AG04450 (cell line): ENCODE measurements at regions not wholly inside any gene's neighbourhood (a gene's known extent, or its start where the extent isn't known, plus 50 kb on each side); places are given as distances from the start of the nearest gene placed in this dataset.

Experiments
- CTCF ChIA-PET: fragments of 300-600, 350-600 bp; formaldehyde crosslinking; extraction: SDS; loops from one replicate; lab custom pipeline; 2022; ENCODE audit warnings: antibody characterized with exemption, inconsistent platforms; lab: Charles Lee
- POLR2A ChIA-PET: fragments of 350-600 bp; formaldehyde crosslinking; extraction: SDS; loops from one replicate; lab custom pipeline; 2021; ENCODE audit warnings: antibody characterized with exemption, inconsistent platforms; lab: Yijun Ruan, JAX
- DNase-seq: peaks from one replicate; pipeline ENCODE4 v3.0.0-alpha.2; 2011; ENCODE audit warnings: low read depth, low spot score
- H3K27ac ChIP-seq: one replicate; pipeline ENCODE4 v1.5.1; 2012; ENCODE audit warnings: low read depth, low read length, control low read depth
- H3K27me3 ChIP-seq: one replicate; pipeline ENCODE4 v1.6.0; 2012; ENCODE audit warnings: low read length; ENCODE audit not compliant: control insufficient read depth, insufficient read depth
- H3K4me3 ChIP-seq: 2 replicates; pipeline ENCODE4 v1.5.1; 2011; ENCODE audit warnings: mild to moderate bottlenecking, low read depth, low read length, control low read depth
- H3K9me3 ChIP-seq: 2 replicates; pipeline ENCODE4 v1.5.1; 2012; ENCODE audit warnings: low read length; ENCODE audit not compliant: control insufficient read depth, insufficient read depth
- TF ChIP-seq, protein P1 (sequence below): IDR thresholded peaks from 2 replicates; pipeline ENCODE4 v1.5.1; 2011; ENCODE audit warnings: low read depth, low read length, control low read depth, inconsistent platforms

DNA sequence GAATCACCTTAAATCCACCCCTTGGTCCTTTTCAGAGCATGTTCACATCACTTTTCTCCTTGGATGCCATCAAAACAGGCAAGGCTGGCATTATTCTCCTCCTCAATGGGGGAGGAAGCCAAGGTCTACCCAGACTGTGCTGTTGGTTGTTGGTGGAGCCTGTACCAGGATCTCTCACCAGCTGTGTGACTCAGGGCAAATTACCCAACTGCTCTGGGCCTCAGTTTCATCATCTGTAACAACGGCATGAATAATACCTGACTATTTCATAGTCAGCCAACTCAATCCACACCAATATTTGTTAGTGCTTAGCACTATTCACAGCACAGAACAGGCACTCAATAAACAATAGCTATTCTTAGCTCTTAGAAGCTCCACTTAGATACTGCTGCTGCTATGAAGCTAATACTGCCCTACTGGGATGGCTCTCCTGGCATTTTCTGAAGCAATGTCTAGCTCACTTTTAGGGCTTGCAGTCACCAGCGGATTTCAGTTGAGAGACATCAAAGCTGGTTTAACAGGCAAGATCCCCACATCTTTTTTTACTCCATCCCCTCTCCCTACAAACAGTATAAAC is 116.9 kb downstream of the CCNA1 start:
- CTCF ChIA-PET, result no interaction called here
- no peak for DNase-seq

DNA sequence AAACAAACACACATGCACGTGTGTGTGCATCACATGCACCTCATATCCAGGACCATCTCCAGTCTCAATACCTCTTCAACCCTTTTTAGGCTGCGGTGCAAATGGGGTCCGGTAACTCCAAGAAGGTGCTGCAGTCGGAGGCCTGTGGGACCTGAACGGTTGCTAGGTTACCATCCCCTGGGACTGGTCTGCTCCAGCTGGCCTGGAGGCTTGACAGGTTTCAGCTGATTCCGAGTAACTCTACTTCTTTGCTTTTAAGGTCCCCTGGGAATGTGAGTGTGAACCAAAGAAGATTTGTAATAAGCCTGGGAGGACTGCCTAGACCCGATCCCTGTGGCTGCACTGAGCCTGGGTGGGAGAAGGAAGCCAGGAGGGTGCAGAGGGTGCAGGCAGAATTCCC is 117.5 kb downstream of the CCNA1 start:
- Histone ChIP-seq H3K27me3 (no peaks in the 10 kb centered on the region), H3K9me3 (no peaks in the 10 kb centered on the region), H3K4me3 (no peak overlapping the region), H3K27ac (no peak overlapping the region)
- DNase-seq, result no peak
- POLR2A ChIA-PET, result no interaction called here
- CTCF ChIA-PET, result no interaction called here
- TF ChIP-seq, protein P1, sequence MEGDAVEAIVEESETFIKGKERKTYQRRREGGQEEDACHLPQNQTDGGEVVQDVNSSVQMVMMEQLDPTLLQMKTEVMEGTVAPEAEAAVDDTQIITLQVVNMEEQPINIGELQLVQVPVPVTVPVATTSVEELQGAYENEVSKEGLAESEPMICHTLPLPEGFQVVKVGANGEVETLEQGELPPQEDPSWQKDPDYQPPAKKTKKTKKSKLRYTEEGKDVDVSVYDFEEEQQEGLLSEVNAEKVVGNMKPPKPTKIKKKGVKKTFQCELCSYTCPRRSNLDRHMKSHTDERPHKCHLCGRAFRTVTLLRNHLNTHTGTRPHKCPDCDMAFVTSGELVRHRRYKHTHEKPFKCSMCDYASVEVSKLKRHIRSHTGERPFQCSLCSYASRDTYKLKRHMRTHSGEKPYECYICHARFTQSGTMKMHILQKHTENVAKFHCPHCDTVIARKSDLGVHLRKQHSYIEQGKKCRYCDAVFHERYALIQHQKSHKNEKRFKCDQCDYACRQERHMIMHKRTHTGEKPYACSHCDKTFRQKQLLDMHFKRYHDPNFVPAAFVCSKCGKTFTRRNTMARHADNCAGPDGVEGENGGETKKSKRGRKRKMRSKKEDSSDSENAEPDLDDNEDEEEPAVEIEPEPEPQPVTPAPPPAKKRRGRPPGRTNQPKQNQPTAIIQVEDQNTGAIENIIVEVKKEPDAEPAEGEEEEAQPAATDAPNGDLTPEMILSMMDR, result no peak

More for the DNA sequence above, 116.9 kb downstream of the CCNA1 start:
- no peaks in the 10 kb centered on the region for H3K9me3 ChIP-seq
- no peaks in the 10 kb centered on the region for H3K27me3 ChIP-seq
- H3K27ac ChIP-seq, result no peak overlapping the region
- TF ChIP-seq, protein P1, result no peak
- POLR2A ChIA-PET, result no interaction called here
- no peak overlapping the region for H3K4me3 ChIP-seq

DNA sequence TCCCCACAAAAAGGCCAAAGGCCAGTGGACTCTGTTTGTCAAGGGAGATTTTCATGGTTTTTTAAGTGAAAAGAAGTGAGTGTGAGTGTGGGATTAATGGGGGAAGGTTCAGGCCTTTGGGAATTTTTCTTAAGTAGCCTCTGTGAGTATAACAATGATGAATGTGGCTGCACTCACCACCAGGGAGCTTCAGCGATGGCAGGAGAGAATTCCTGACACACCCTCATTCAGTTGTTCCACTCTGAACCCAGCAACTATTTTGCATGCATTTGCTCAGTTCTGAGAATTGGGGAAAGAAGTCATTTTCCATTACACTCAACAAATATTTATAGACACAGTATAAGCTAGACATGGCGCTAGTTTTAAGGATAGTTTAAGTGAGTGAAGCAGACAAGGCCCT is 117.9 kb downstream of the CCNA1 start:
- DNase-seq, result no peak
- no peaks in the 10 kb centered on the region for H3K9me3 ChIP-seq
- ChIA-PET POLR2A (no interaction called here), CTCF (no interaction called here)
- no peak overlapping the region for H3K4me3 ChIP-seq
- TF ChIP-seq, protein P1, result no peak
- no peaks in the 10 kb centered on the region for H3K27me3 ChIP-seq
- H3K27ac ChIP-seq, result no peak overlapping the region

DNA sequence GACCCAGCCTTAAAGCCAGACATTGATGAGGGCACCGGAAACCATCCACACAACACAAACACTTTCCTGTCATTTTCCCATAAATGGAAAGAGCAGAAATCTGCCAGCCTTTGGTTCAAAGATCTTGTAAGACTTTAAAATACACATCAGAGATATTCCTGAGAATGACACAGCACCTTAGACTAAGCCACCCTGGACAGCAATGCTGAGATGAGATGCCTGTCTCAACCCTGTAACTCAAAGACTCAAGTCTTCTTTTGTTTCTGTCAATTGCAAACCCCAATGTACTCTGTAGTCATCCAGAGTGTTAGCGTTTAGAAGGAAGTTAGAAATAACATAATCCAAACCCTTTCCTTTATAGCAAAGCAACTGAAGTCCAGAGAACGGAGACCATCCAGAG is 119.2 kb downstream of the CCNA1 start:
- Histone ChIP-seq H3K4me3 (no peak overlapping the region), H3K27ac (no peak overlapping the region), H3K9me3 (no peaks in the 10 kb centered on the region), H3K27me3 (no peaks in the 10 kb centered on the region)
- TF ChIP-seq, protein P1, result no peak
- no peak for DNase-seq
- CTCF ChIA-PET, result no interaction called here
- POLR2A ChIA-PET, result no interaction called here

DNA sequence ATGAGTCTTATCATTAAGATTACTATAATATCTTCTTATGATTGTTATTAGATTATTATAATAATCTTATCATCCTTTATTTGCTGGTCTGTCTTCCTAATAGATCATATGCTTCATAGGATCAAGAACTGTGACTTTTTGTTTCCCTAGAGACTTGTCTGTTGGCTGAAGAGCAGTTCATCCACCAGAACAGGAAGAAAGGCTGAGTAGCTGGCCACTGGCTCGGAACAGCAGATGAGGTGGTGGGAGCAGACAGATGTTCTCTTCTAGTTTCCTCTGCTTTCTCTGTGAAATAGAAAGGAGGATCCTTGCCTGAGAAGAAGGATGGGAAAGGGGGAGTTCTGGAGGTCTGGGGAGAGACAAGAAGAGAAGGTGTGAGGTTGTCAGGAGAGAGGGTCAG is 120.0 kb downstream of the CCNA1 start:
- Histone ChIP-seq H3K27ac (no peak overlapping the region), H3K27me3 (no peaks in the 10 kb centered on the region), H3K4me3 (no peak overlapping the region), H3K9me3 (no peaks in the 10 kb centered on the region)
- no peak for DNase-seq
- TF ChIP-seq, protein P1, result no peak
- CTCF ChIA-PET, result no interaction called here
- POLR2A ChIA-PET, result no interaction called here
